SK-N-SH treated with all-trans-retinoic acid at 6 μM for 48 hours (cell line): ENCODE measurements at regions not wholly inside any gene's neighbourhood (a gene's known extent, or its start where the extent isn't known, plus 50 kb on each side); places are given as distances from the start of the nearest gene placed in this dataset.

Experiments
- ATAC-seq: fragments of 200-7000 bp; cut with Tn5 transposase; 3 replicates; pipeline ENCODE4 v1.9.1; 2020; ENCODE audit warnings: mild to moderate bottlenecking, moderate library complexity
- ARNTL ChIP-seq: fragments of 450-650 bp; formaldehyde crosslinking; IDR thresholded peaks from 2 replicates; pipeline ENCODE4 v1.5.0; 2020; ENCODE audit warnings: low read depth, mild to moderate bottlenecking, moderate library complexity, borderline replicate concordance
- BACH2 ChIP-seq: fragments of 250-450 bp; sonication (Bioruptor Pico); IDR thresholded peaks from 2 replicates; pipeline ENCODE4 v1.9.0; 2021; ENCODE audit warnings: mild to moderate bottlenecking, borderline replicate concordance
- CSDC2 ChIP-seq: fragments of 250-450 bp; sonication (Bioruptor Pico); IDR thresholded peaks from 2 replicates; pipeline ENCODE4 v1.5.0; 2020; ENCODE audit warnings: mild to moderate bottlenecking, moderate library complexity
- ESRRG ChIP-seq: fragments of 250-450 bp; sonication (Bioruptor Pico); IDR thresholded peaks from 2 replicates; pipeline ENCODE4 v1.6.1; 2021; ENCODE audit warnings: mild to moderate bottlenecking
- OSR1 ChIP-seq: fragments of 250-450 bp; sonication (Bioruptor Pico); IDR thresholded peaks from 2 replicates; pipeline ENCODE4 v1.8.0; 2022; ENCODE audit warnings: moderate library complexity, mild to moderate bottlenecking, inconsistent platforms
- PPARA ChIP-seq: fragments of 250-450 bp; sonication (Bioruptor Pico); IDR thresholded peaks from 2 replicates; pipeline ENCODE4 v1.5.0; 2020; ENCODE audit warnings: mild to moderate bottlenecking, borderline replicate concordance
- RARB ChIP-seq: fragments of 250-450 bp; sonication (Bioruptor Pico); IDR thresholded peaks from 2 replicates; pipeline ENCODE4 v1.8.0; 2021; ENCODE audit warnings: mild to moderate bottlenecking, moderate library complexity
- TCF4 ChIP-seq: fragments of 250-450 bp; sonication (Bioruptor Pico); IDR thresholded peaks from 2 replicates; pipeline ENCODE4 v1.8.0; 2021; ENCODE audit warnings: mild to moderate bottlenecking, moderate library complexity, borderline replicate concordance
- TOX ChIP-seq: fragments of 250-450 bp; sonication (Bioruptor Pico); IDR thresholded peaks from 2 replicates; pipeline ENCODE4 v1.8.0; 2021; ENCODE audit warnings: mild to moderate bottlenecking, moderate library complexity, borderline replicate concordance
- ZC3H10 ChIP-seq: fragments of 250-450 bp; sonication (Bioruptor Pico); IDR thresholded peaks from 2 replicates; pipeline ENCODE4 v1.5.1; 2021; ENCODE audit warnings: mild to moderate bottlenecking, moderate library complexity
- ZFP3 ChIP-seq: fragments of 250-450 bp; sonication (Bioruptor Pico); IDR thresholded peaks from 2 replicates; pipeline ENCODE4 v1.5.0; 2020; ENCODE audit warnings: mild to moderate bottlenecking, moderate library complexity
- ZFP30 ChIP-seq: fragments of 450-650 bp; formaldehyde crosslinking; IDR thresholded peaks from 2 replicates; pipeline ENCODE4 v1.5.0; 2022; ENCODE audit warnings: mild to moderate bottlenecking, moderate library complexity
- ZNF70 ChIP-seq: fragments of 450-650 bp; formaldehyde crosslinking; IDR thresholded peaks from 2 replicates; pipeline ENCODE4 v1.5.0; 2020; ENCODE audit warnings: mild to moderate bottlenecking, moderate library complexity
- ZNF8 ChIP-seq: fragments of 450-650 bp; formaldehyde crosslinking; IDR thresholded peaks from 2 replicates; pipeline ENCODE4 v1.5.0; 2020; ENCODE audit warnings: mild to moderate bottlenecking, moderate library complexity
- TF ChIP-seq, protein P1 (sequence below): fragments of 250-450 bp; sonication (Bioruptor Pico); IDR thresholded peaks from 2 replicates; pipeline ENCODE4 v1.8.0; 2021; ENCODE audit warnings: low read depth, mild to moderate bottlenecking, moderate library complexity, borderline replicate concordance
- TF ChIP-seq, protein P2 (sequence below): fragments of 250-450 bp; sonication (Bioruptor Pico); IDR thresholded peaks from 2 replicates; pipeline ENCODE4 v1.5.1; 2021; ENCODE audit warnings: mild to moderate bottlenecking, moderate library complexity
- TF ChIP-seq, protein P3 (sequence below): fragments of 250-450 bp; sonication (Bioruptor Pico); IDR thresholded peaks from 2 replicates; pipeline ENCODE4 v1.5.1; 2020; ENCODE audit warnings: low read depth, mild to moderate bottlenecking, moderate library complexity
- TF ChIP-seq, protein P4 (sequence below): fragments of 250-450 bp; sonication (Bioruptor Pico); IDR thresholded peaks from 2 replicates; pipeline ENCODE4 v1.8.0; 2020; ENCODE audit warnings: mild to moderate bottlenecking, moderate library complexity, borderline replicate concordance

DNA sequence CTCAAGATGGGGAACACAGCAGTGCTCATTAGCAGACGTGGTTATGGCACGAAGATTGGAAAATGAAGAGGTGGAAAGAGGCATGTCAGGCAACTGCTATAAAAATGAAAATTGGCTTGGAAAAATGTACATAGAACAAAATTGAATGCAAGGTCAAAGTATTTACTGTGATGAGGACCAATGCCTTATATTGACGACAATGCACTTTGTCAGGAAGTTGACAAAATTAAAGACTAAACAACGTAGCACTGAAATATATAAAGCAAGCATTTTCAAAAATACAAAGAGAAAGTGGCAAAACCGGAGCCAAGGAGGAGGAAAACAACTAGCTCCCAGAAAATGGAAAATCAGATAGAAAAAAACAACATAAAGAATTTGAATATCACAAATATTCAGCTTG lies 113.7 kb upstream of the SGCG start:
- TF ChIP-seq, protein P1, sequence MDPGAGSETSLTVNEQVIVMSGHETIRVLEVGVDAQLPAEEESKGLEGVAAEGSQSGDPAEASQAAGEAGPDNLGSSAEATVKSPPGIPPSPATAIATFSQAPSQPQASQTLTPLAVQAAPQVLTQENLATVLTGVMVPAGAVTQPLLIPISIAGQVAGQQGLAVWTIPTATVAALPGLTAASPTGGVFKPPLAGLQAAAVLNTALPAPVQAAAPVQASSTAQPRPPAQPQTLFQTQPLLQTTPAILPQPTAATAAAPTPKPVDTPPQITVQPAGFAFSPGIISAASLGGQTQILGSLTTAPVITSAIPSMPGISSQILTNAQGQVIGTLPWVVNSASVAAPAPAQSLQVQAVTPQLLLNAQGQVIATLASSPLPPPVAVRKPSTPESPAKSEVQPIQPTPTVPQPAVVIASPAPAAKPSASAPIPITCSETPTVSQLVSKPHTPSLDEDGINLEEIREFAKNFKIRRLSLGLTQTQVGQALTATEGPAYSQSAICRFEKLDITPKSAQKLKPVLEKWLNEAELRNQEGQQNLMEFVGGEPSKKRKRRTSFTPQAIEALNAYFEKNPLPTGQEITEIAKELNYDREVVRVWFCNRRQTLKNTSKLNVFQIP (CRISPR knock-in tag) = no peak
- no peak for TF ChIP-seq ZC3H10 (CRISPR knock-in tag)
- TF ChIP-seq, protein P2, sequence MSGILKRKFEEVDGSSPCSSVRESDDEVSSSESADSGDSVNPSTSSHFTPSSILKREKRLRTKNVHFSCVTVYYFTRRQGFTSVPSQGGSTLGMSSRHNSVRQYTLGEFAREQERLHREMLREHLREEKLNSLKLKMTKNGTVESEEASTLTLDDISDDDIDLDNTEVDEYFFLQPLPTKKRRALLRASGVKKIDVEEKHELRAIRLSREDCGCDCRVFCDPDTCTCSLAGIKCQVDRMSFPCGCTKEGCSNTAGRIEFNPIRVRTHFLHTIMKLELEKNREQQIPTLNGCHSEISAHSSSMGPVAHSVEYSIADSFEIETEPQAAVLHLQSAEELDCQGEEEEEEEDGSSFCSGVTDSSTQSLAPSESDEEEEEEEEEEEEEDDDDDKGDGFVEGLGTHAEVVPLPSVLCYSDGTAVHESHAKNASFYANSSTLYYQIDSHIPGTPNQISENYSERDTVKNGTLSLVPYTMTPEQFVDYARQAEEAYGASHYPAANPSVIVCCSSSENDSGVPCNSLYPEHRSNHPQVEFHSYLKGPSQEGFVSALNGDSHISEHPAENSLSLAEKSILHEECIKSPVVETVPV (CRISPR knock-in tag) = no peak
- no peak for TF ChIP-seq ZFP3 (CRISPR knock-in tag)
- TF ChIP-seq PPARA = no peak
- no peak for TF ChIP-seq CSDC2 (CRISPR knock-in tag)
- TF ChIP-seq OSR1 = no peak
- no peak for TF ChIP-seq ESRRG
- TF ChIP-seq ZFP30 (CRISPR knock-in tag) = no peak
- ATAC-seq = no peak

DNA sequence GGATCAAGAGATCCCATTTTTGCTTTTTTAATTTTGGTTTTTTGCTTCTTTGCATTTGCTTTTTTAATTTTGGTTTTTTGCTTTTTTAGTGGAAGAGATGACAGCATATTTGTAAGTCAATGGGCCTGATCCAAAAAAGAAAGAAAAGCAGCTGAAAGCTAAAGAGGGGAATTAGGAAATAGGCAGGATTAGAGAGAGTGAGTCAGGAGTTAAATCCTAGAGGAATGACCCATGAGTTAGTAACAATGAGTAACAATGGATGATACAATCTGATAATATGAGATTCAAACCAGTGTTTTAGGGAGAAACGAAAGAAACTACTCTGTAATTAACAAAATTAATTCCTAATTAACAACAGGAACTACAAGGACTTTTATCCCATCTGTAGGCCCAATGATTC lies 111.2 kb upstream of the SGCG start:
- TF ChIP-seq ARNTL (no peak), CSDC2 (CRISPR knock-in tag) (no peak), OSR1 (no peak), ZNF8 (no peak)
- TF ChIP-seq, protein P2 (CRISPR knock-in tag) = no peak
- TF ChIP-seq, protein P1 (CRISPR knock-in tag) = no peak
- ATAC-seq = no peak

DNA sequence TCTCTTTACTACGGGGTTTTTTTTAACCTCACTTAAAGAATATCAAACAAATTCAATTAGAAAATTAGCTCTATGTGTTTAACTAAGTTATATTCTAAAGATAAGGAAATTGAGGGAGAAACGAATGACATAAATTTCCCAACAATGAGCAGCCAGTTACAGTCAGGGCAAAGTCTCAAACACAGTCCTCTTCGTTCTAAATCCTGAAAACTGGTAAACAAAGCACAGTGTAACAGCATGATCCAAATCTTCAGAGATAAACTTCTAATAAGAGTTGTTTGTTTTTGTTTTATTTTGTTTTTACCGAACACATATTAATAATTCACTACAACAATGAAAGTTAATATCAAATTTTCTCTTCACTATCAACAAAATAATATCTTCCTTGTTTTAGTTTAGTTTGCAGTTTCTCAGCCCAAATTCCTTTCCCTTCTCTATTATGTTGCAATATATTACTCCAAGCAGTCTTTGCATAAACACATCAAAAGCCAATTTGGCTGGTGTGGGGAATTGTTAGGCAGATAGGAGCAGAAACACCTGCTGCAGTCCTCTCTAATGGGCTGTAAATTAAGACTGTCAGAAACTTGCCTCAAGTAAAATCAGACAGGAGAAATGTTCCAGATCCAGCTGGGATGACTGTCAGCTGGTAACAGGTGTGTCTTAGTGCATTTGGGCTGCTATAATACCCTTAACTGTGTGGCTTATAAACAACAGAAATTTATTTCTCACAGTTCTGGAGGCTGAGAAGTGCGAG lies 106.5 kb upstream of the SGCG start:
- ATAC-seq = no peak
- no peak for TF ChIP-seq TCF4 (CRISPR knock-in tag)
- no peak for TF ChIP-seq OSR1
- no peak for TF ChIP-seq CSDC2 (CRISPR knock-in tag)
- no peak for TF ChIP-seq ZFP3 (CRISPR knock-in tag)
- TF ChIP-seq RARB (CRISPR knock-in tag) = no peak
- TF ChIP-seq, protein P3, sequence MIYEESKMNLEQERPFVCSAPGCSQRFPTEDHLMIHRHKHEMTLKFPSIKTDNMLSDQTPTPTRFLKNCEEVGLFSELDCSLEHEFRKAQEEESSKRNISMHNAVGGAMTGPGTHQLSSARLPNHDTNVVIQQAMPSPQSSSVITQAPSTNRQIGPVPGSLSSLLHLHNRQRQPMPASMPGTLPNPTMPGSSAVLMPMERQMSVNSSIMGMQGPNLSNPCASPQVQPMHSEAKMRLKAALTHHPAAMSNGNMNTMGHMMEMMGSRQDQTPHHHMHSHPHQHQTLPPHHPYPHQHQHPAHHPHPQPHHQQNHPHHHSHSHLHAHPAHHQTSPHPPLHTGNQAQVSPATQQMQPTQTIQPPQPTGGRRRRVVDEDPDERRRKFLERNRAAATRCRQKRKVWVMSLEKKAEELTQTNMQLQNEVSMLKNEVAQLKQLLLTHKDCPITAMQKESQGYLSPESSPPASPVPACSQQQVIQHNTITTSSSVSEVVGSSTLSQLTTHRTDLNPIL (CRISPR knock-in tag) = no peak
- TF ChIP-seq BACH2 (CRISPR knock-in tag) = no peak
- no peak for TF ChIP-seq ZC3H10 (CRISPR knock-in tag)
- TF ChIP-seq, protein P4, sequence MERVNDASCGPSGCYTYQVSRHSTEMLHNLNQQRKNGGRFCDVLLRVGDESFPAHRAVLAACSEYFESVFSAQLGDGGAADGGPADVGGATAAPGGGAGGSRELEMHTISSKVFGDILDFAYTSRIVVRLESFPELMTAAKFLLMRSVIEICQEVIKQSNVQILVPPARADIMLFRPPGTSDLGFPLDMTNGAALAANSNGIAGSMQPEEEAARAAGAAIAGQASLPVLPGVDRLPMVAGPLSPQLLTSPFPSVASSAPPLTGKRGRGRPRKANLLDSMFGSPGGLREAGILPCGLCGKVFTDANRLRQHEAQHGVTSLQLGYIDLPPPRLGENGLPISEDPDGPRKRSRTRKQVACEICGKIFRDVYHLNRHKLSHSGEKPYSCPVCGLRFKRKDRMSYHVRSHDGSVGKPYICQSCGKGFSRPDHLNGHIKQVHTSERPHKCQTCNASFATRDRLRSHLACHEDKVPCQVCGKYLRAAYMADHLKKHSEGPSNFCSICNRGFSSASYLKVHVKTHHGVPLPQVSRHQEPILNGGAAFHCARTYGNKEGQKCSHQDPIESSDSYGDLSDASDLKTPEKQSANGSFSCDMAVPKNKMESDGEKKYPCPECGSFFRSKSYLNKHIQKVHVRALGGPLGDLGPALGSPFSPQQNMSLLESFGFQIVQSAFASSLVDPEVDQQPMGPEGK = no peak
- TF ChIP-seq ZNF70 (CRISPR knock-in tag) = no peak
- no peak for TF ChIP-seq ESRRG
- no peak for TF ChIP-seq ARNTL

DNA sequence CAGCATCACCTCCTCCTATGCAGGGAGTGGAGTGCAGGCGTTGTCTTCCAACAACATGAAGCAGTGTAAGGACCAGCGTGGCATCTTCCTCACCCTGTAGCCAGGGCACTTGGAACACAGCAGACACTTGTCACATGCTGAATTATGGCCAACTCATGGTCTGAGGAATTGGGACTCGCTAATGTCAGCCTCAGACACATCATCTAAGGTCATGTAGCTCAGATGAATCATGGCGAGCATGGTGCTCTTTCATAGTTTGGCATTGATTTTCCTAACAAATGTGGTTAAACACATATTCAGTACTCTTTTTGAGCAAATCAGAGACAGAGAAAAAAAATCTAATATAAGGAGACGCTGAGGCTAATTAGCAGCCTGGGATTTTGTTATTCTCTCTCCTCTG lies 99.6 kb upstream of the SGCG start:
- no peak for TF ChIP-seq TOX
- TF ChIP-seq, protein P2 (CRISPR knock-in tag) = no peak
- no peak for TF ChIP-seq CSDC2 (CRISPR knock-in tag)
- ATAC-seq = no peak
